ENCODE measurements at regions not wholly inside any gene's neighbourhood (a gene's known extent, or its start where the extent isn't known, plus 50 kb on each side); places are given as distances from the start of the nearest gene placed in this dataset.

- no peak overlapping the region for H3K4me3 Mint-ChIP-seq (ENCODE audit: unreplicated experiment)
- no peaks in the 10 kb centered on the region for H3K9me3 ChIP-seq
- intact Hi-C loops (cut with micrococcal nuclease; ENCODE audit: unreplicated experiment), result no loop called here
- no peak overlapping the region for H3K4me3 ChIP-seq (ENCODE audit: low read depth, low read length)
- H3K9me3 Mint-ChIP-seq (ENCODE audit: unreplicated experiment), result no peaks in the 10 kb centered on the region
- CTCF ChIA-PET, result no interaction called here
- POLR2A ChIA-PET, result no interaction called here
- peaks cover 2% of the 10 kb centered on the region for H3K27me3 Mint-ChIP-seq (ENCODE audit: insufficient read depth, unreplicated experiment)
- no peaks in the 10 kb centered on the region for H3K4me1 Mint-ChIP-seq (ENCODE audit: low read depth, unreplicated experiment)
- TF ChIP-seq CTCF (IDR thresholded peaks at IDR 0.05; ENCODE audit: insufficient read depth in 1 of 2, low read depth in 1 of 2, low read length in 1 of 2, severe bottlenecking in 1 of 2, unreplicated experiment in 1 of 2), result no peak
- DNase-seq, result no peak
- H3K4me1 ChIP-seq, result no peaks in the 10 kb centered on the region
- BruUV-seq (replicated peaks), result no TSS peak
- H3K27me3 ChIP-seq (replicated peaks; ENCODE audit: control insufficient read depth, insufficient read depth, low read length), result no peaks in the 10 kb centered on the region
- H3K36me3 ChIP-seq (ENCODE audit: control insufficient read depth, insufficient read depth, low read length), result no peaks in the 10 kb centered on the region
- H3K36me3 Mint-ChIP-seq (ENCODE audit: insufficient read depth, unreplicated experiment), result no peaks in the 10 kb centered on the region
- no peak overlapping the region for H3K27ac Mint-ChIP-seq (ENCODE audit: unreplicated experiment)
Measured at GRCh38 chr18:60649107-60649506, 276.5 kb upstream of the MC4R start.

DNA sequence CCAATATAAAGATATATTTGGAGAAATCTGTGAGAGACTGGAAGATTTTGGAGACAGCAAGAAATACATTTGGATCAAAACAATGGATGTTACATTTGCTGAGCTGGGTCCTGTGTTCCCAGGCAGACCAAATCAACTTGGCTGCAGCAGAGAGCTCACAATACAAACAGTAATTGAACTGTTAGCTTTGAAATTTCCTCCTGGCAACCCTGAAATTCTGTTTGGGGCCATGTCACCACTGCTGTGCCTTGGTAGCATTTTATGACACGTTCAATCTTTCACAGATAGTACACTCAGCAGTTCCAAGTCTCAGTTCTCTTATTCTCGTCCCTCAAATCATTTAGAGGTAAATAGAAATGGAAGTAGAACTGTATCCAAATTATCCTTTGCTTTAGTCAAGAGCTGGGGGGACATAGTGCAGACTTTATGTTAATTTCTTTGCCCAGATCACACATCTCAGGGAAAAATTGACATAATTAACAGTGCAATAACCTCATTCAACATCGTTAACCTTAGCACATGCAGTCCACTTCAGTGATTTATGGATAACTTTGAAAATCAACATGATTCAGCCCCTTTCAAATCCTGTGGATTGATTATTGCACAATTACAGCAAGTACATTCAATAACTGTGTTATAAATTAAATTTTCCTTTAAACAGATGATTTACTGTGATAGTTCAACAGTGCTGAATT lies 277.4 kb upstream of the MC4R start:
- no peak overlapping the region for H3K4me3 Mint-ChIP-seq (ENCODE audit: unreplicated experiment)
- no peaks in the 10 kb centered on the region for H3K4me1 Mint-ChIP-seq (ENCODE audit: low read depth, unreplicated experiment)
- no TSS peak for BruUV-seq (replicated peaks)
- Histone ChIP-seq H3K27me3 (replicated peaks; ENCODE audit: control insufficient read depth, insufficient read depth, low read length) (no peaks in the 10 kb centered on the region), H3K36me3 (ENCODE audit: control insufficient read depth, insufficient read depth, low read length) (no peaks in the 10 kb centered on the region), H3K4me1 (no peaks in the 10 kb centered on the region), H3K4me3 (ENCODE audit: low read depth, low read length) (no peak overlapping the region), H3K9me3 (no peaks in the 10 kb centered on the region)
- no peak for TF ChIP-seq CTCF (IDR thresholded peaks at IDR 0.05; ENCODE audit: insufficient read depth in 1 of 2, low read depth in 1 of 2, low read length in 1 of 2, severe bottlenecking in 1 of 2, unreplicated experiment in 1 of 2)
- H3K27ac Mint-ChIP-seq (ENCODE audit: unreplicated experiment), result no peak overlapping the region
- H3K9me3 Mint-ChIP-seq (ENCODE audit: unreplicated experiment), result no peaks in the 10 kb centered on the region
- intact Hi-C loops (cut with micrococcal nuclease; ENCODE audit: unreplicated experiment), result no loop called here
- no peak for DNase-seq
- POLR2A ChIA-PET, result no interaction called here
- H3K27me3 Mint-ChIP-seq (ENCODE audit: insufficient read depth, unreplicated experiment), result peaks cover 2% of the 10 kb centered on the region
- CTCF ChIA-PET, result no interaction called here
- no peaks in the 10 kb centered on the region for H3K36me3 Mint-ChIP-seq (ENCODE audit: insufficient read depth, unreplicated experiment)

DNA sequence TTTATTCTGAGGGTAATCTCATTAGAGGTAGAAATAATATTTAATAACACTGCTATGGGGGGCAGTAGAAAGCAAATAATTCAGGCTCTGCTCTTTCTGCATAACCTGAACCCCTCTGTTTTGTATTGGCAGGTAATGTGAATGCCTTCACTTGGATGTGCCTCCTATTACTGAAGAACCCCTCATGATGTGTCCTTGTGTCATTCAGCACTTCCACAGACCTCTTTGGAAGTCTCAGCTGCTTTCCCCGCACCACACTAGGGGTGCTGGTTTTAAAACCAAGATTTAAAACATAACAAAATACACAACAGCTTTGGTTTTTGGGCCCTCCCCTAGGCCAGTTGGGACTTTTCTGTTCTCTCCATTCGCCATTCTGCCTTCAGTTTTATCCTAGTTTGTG lies 281.7 kb upstream of the MC4R start:
- POLR2A ChIA-PET, result no interaction called here
- no TSS peak for BruUV-seq (replicated peaks)
- Histone ChIP-seq H3K27me3 (replicated peaks; ENCODE audit: control insufficient read depth, insufficient read depth, low read length) (no peaks in the 10 kb centered on the region), H3K9me3 (no peaks in the 10 kb centered on the region), H3K4me3 (ENCODE audit: low read depth, low read length) (no peak overlapping the region), H3K4me1 (no peaks in the 10 kb centered on the region), H3K36me3 (ENCODE audit: control insufficient read depth, insufficient read depth, low read length) (no peaks in the 10 kb centered on the region)
- no peak for DNase-seq
- Mint-ChIP-seq H3K9me3 (ENCODE audit: unreplicated experiment) (no peaks in the 10 kb centered on the region), H3K27me3 (ENCODE audit: insufficient read depth, unreplicated experiment) (peaks cover 5% of the 10 kb centered on the region), H3K4me1 (ENCODE audit: low read depth, unreplicated experiment) (no peaks in the 10 kb centered on the region), H3K36me3 (ENCODE audit: insufficient read depth, unreplicated experiment) (no peaks in the 10 kb centered on the region), H3K27ac (ENCODE audit: unreplicated experiment) (no peak overlapping the region), H3K4me3 (ENCODE audit: unreplicated experiment) (no peak overlapping the region)
- intact Hi-C loops (cut with micrococcal nuclease; ENCODE audit: unreplicated experiment), result no loop called here
- CTCF ChIA-PET, result no interaction called here
- TF ChIP-seq CTCF (IDR thresholded peaks at IDR 0.05; ENCODE audit: insufficient read depth in 1 of 2, low read depth in 1 of 2, low read length in 1 of 2, severe bottlenecking in 1 of 2, unreplicated experiment in 1 of 2), result no peak

All from Caco-2 (cell line).